Skin epidermis (tissue), 12 donors: ENCODE measurements at regions not wholly inside any gene's neighbourhood (a gene's known extent, or its start where the extent isn't known, plus 50 kb on each side); places are given as distances from the start of the nearest gene placed in this dataset.
"Not testable (repeated sequence)": the region's sequence is repeated elsewhere in the genome, so short reads cannot be mapped to it uniquely, and the experiment has no call there.

Experiments
- H3K27ac ChIP-seq, 21 experiments: fragments of 200-600 bp; sonication (generic) in 11 of 21; one replicate each; pipeline ENCODE4 v1.5.0; 2020; ENCODE audit warnings: mild to moderate bottlenecking in 3 of 21, inconsistent platforms in 2 of 21, moderate library complexity in 2 of 21
- H3K4me3 ChIP-seq, 7 experiments: fragments of 200-600 bp; sonication (generic) in 2 of 7; one replicate each; pipeline ENCODE4 v1.5.0; 2020; ENCODE audit warnings: inconsistent platforms in 2 of 7, mild to moderate bottlenecking in 2 of 7, moderate library complexity in 1 of 7

DNA sequence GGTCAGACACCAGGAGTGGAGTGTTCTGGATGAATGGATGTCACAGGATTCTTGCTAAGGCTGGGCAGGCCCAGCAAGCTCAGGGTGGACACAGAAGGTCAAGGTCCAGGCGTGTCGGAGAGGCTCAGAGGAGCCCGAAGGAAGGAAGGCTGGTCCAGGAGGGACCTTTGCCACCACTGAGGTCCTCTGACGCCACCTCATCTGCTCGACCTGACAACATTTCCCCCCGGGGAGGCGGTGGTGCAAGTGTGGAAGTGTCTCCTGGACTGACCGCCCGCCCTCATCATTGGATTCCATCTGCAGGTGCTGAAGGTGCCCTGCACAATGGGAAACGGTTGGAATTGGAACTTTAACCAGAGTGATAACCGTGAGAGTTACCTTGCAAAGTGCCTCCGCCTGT is 124.6 kb downstream of the RTP5 start:
- Histone ChIP-seq H3K4me3 (no peak overlapping the region), H3K27ac (no peak overlapping the region)

GRCh38 chr2:241994556-241995213 is 125.2 kb downstream of the RTP5 start:
- no peak overlapping the region for H3K27ac ChIP-seq
- H3K4me3 ChIP-seq = no peak overlapping the region

DNA sequence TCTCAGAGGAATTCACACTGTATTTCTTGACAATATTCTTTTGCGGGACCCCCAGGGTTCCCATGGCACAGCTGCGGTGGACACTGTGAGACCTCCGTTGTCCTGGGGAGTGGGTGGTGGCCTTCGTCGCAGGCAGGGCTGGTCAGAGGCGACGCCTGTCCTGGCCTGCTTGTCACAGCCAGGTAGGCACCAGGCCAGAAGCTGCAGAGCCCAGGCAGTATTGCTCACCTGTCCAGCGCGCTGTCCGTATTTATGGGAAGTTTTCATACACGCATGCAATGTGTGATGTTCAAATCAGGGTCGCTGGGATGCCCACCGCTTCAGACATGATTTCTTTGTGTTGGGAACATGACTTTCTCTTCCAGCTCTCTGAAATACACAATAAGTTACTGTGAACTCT is 126.6 kb downstream of the RTP5 start:
- Histone ChIP-seq H3K27ac (no peak overlapping the region), H3K4me3 (no peak overlapping the region)

DNA sequence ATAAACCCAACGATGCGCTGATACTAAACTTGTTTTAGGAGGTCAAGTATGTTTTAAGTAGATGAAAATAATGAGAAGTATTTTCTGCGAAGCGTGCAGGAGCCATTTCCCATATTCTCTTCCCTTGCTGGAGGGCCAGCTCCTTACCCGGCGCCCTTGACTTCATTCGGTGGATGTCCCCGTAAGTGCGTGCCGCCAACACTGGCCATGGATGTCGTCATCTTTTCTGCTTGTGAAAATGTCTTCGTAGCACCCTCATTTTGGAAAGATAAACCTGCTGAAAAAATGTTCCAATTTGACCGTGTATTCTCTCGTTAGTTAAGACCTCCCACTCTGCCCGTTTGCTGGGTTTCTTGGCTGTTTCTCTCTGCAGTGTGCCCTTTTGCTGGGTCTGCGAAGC is 127.5 kb downstream of the RTP5 start:
- H3K4me3 ChIP-seq = no peak overlapping the region
- no peak overlapping the region for H3K27ac ChIP-seq

DNA sequence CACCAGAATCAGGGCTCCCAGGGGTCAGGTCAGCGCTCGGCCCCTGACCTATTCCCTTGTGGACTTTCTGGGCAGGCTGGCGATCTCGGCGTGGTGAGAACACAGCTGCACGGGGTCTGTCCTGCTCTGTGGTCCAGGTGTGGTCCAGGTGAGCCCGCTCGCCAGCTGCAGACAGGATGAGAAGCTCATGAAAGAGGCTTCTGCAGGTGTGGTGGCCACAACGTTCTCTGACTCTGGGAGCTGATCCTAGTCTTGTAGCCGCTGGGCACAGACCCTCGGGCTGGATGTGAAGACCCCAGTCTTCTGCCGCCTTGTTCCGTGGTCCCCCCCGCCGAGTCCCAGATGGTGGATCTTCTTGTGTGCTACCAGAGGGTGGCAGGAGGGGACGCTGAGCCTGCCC is 129.7 kb downstream of the RTP5 start:
- Histone ChIP-seq H3K27ac (no peak overlapping the region), H3K4me3 (no peak overlapping the region)

DNA sequence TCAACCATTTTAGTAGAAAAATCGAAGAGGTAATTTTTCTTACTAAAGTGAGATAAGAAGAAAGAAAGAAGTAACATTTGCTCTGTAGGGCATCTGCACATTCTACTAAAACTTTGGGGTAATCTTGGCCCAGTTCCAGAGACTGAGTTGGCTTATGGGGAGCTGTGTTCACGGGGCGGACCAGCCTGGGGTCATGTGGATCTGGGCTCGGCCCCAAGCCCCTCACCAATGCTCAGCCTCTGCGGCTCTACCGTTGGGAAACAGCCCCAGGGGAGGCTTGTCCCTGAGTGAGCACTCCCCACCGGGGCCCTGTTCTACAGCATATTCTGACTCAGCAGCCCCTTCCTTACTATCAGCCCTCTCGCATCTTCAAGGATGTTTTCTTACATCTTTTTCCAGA is 132.3 kb downstream of the RTP5 start:
- Histone ChIP-seq H3K27ac (no peak overlapping the region), H3K4me3 (no peak overlapping the region)

DNA sequence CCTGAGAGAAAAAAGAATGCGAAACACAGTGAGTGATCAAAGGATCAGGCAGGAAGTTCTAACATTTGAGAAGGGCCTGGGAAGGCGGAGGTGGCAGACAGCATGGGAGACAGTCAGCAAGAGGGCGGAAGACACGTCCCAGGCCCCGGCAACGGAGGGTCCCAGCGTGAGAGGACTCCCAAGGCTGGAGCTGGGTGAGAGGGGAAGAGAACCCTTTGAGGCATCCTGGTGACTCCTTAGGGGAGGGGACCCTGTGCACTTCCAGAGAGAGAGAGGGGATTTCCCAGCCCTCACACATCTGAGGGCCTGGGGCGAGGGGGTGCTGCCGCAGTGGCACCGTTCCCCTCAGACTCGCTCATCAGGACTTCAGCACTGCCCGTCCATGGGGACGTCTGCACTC is 133.4 kb downstream of the RTP5 start:
- Histone ChIP-seq H3K4me3 (no peak overlapping the region), H3K27ac (no peak overlapping the region)

GRCh38 chr2:242004223-242004901 is 134.8 kb downstream of the RTP5 start:
- Histone ChIP-seq H3K27ac (no peak overlapping the region), H3K4me3 (no peak overlapping the region)

- Histone ChIP-seq H3K27ac (no peak overlapping the region), H3K4me3 (no peak overlapping the region)
Observed at GRCh38 chr2:242004902-242005230, 135.3 kb downstream of the RTP5 start.

- not testable (repeated sequence) for H3K27ac ChIP-seq, H3K4me3 ChIP-seq
Observed at GRCh38 chr2:242006091-242006634, 136.6 kb downstream of the RTP5 start.

GRCh38 chr2:242008908-242009307 is 139.4 kb downstream of the RTP5 start:
- not testable (repeated sequence) for H3K4me3 ChIP-seq, H3K27ac ChIP-seq

DNA sequence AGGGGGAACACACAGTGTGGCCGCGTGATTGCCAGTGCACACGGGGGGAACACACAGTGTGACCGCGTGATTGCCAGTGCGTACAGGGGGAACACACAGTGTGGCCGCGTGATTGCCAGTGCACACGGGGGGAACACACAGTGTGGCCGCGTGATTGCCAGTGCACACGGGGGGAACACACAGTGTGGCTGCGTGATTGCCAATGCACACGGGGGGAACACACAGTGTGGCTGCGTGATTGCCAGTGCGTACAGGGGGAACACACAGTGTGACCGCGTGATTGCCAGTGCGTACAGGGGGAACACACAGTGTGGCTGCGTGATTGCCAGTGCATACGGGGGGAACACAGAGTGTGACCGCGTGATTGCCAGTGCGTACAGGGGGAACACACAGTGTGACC is 140.3 kb downstream of the RTP5 start:
- not testable (repeated sequence) for H3K4me3 ChIP-seq, H3K27ac ChIP-seq

DNA sequence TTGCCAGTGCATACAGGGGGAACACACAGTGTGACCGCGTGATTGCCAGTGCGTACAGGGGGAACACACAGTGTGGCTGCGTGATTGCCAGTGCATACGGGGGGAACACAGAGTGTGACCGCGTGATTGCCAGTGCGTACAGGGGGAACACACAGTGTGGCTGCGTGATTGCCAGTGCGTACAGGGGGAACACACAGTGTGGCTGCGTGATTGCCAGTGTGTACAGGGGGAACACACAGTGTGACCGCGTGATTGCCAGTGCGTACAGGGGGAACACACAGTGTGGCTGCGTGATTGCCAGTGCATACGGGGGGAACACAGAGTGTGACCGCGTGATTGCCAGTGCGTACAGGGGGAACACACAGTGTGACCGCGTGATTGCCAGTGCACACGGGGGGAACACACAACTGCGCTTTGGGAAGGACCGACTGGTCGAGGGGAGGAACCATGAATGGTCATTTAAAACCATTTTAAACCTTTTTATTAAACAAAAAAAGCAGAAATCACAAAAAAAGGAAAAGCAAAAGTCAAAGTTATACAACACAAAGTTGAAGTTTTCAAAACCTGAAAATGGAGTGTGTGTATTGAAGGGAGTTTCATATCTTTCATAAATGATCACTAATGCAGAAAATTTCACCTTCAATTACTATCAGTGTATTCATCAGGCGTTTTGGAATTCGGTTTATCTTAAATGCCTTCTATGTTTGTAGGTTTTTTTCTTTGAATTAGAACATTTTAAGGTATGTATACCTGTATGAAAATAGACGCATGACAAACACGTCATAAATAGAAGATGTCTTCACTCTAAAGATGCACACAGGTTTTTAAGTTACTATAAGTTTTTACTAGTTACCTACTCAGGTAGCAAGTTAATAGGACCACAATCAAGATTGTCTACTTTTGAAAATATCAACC is 141.0 kb downstream of the RTP5 start:
- H3K27ac ChIP-seq = not testable (repeated sequence)

GRCh38 chr2:242011167-242011513 is 141.6 kb downstream of the RTP5 start:
- no peak overlapping the region for H3K27ac ChIP-seq
- no peak overlapping the region for H3K4me3 ChIP-seq

More for the DNA sequence above, 141.0 kb downstream of the RTP5 start:
- not testable (repeated sequence) for H3K4me3 ChIP-seq

DNA sequence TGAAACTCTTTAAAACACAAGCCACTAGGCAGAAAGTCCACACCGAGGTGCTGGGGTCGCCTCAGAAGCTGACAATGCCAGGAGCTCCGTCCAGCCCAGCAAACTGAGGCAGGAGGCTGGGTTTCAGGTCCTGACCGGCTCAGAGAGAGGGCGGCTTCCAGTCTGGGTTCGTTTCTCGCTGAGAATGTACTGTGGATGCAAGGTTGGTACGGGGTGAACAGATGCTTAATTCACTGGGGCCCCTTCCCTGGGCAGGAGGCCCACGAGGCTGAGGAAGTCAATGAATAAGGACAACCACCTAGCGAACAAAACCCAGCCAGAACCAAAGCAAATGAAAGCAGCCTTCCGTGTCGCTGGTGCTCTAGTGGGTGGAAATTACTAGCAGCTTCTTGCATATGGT is 142.0 kb downstream of the RTP5 start:
- Histone ChIP-seq H3K4me3 (no peak overlapping the region), H3K27ac (no peak overlapping the region)

GRCh38 chr2:242011991-242012764 is 142.6 kb downstream of the RTP5 start:
- H3K4me3 ChIP-seq = no peak overlapping the region
- no peak overlapping the region for H3K27ac ChIP-seq

DNA sequence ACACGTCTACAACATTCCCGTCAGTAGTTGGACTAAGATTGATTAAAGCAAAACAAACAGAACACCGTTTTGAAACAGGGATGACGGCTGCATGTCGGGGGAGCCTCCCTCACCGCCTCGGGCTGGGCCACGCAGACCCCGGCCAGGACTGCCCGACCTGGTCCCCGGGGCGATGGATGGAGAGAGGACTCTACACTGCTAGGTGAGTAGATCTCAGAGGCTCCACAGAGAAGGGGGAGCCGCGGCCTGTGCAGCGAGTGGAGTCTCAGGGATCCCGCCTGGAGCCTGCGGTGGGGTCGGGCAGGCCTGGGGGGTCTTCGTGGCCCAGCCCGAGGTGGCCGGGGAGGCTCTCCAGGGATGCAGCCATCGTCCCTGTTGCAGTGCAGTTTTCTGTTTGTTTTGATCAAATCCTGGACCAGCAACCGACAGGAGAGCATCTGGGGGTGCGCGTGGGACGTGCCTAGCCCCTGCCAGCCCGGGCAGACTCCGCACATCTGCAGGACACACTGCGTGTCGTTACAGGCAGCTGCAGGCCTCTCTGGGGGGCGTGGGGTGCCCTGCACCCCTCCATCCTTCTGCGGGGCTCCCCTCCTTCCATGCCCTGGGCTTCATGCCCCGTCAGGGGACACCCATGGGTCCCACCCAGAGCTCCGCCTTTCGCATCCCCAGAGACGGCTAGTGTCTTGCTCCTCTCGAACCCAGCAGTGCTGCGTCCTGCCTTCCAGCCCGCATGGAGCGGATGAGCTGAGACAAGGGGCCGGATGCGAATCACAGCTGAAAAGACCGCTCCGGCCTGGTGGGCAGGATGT is 143.6 kb downstream of the RTP5 start:
- H3K27ac ChIP-seq = no peak overlapping the region
- no peak overlapping the region for H3K4me3 ChIP-seq

DNA sequence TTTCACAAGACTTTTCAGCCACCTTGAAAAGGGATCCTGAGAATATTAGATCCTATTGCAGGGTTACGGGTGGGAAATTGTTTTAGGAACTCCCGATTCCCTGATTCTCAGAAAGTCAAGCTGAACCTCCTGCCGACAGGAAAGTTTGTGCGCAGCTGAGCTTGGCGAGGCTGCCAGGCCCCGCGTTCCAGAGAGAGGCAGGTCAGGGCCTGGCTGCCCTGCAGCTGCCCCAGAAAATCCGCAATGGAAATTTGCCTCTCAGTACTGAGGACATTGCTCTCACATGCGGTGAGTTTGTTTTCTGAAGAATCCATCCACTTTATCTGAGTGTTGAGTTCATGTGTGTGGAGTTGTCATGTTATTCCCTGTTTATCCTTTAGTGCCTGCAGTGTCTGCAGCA is 144.2 kb downstream of the RTP5 start:
- Histone ChIP-seq H3K4me3 (no peak overlapping the region), H3K27ac (no peak overlapping the region)
